ENCODE measurements at regions not wholly inside any gene's neighbourhood (a gene's known extent, or its start where the extent isn't known, plus 50 kb on each side); places are given as distances from the start of the nearest gene placed in this dataset.

DNA sequence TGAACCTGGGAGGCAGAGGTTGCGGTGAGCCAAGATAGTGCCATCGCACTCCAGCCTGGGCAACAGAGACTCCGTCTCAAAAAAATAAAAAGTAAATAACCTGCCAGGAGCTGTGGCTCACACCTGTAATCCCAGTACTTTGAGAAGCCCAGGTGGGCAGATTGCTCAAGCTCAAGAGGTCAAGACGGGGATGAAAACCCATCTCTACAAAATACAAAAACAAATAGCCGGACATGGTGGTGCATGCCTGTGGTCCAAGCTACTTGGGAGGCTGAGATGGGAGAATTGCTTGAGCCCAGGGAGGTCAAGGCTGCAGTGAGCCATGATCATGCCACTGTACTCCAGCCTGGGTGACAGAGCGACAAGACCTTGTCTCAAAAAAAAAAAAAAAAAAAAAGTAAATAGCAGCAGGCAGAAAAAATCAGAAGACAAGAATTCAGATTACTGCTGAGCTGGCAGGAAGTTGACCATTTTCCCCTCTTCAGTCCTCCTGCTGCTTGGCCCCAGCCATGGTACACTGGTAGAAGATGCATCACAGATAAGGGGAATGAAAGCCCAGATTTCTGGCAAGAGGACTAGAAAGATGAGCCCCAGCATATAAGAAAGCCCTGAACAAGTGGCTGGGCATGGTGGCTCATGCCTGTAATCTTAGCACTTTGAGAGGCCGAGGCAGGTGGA, 97.6 kb downstream of the TOMM20 start (continued):
- TF ChIP-seq RAD21 (IDR thresholded peaks at IDR 0.05; ENCODE audit: low read length) (no peak), SIN3A (IDR thresholded peaks at IDR 0.05; ENCODE audit: borderline replicate concordance, low read depth, low read length) (no peak)

GRCh38 chr1:235027862-235028250, 100.8 kb downstream of the TOMM20 start:
- POLR2A ChIA-PET = no interaction called here
- TF ChIP-seq CTCF (IDR thresholded peaks at IDR 0.05) = no peak
- no peak for TF ChIP-seq ELF1 (IDR thresholded peaks at IDR 0.05)
- TF ChIP-seq USF2 (IDR thresholded peaks at IDR 0.05; ENCODE audit: borderline replicate concordance, low read depth, low read length) = no peak
- TF ChIP-seq FOXM1 (IDR thresholded peaks at IDR 0.05; ENCODE audit: low read depth) = no peak
- no peak for TF ChIP-seq NFIC (IDR thresholded peaks at IDR 0.05; ENCODE audit: borderline replicate concordance)
- no peak for TF ChIP-seq USF1 (IDR thresholded peaks at IDR 0.05; ENCODE audit: borderline replicate concordance, low read depth)
- no peak for TF ChIP-seq RCOR1 (IDR thresholded peaks at IDR 0.05; ENCODE audit: low read length)
- no peak for TF ChIP-seq GABPA (IDR thresholded peaks at IDR 0.05; ENCODE audit: low read depth)
- TF ChIP-seq CHD2 (IDR thresholded peaks at IDR 0.05; ENCODE audit: low read length, partially characterized antibody) = no peak
- TF ChIP-seq RAD21 (IDR thresholded peaks at IDR 0.05; ENCODE audit: low read length) = no peak
- TF ChIP-seq EZH2phosphoT487 (IDR thresholded peaks at IDR 0.05; ENCODE audit: borderline replicate concordance, low read depth) = no peak
- no peak for TF ChIP-seq TCF12 (IDR thresholded peaks at IDR 0.05)
- no peak for TF ChIP-seq SIN3A (IDR thresholded peaks at IDR 0.05; ENCODE audit: borderline replicate concordance, low read depth, low read length)
- no peak for TF ChIP-seq TAF1 (IDR thresholded peaks at IDR 0.05; ENCODE audit: borderline replicate concordance, low read depth, low read length)
- Histone ChIP-seq H3F3A (replicated peaks; ENCODE audit: insufficient read depth) (no peaks in the 10 kb centered on the region), H3K27me3 (ENCODE audit: insufficient read depth) (no peaks in the 10 kb centered on the region), H3K79me2 (ENCODE audit: insufficient read depth) (no peaks in the 10 kb centered on the region), H4K20me1 (ENCODE audit: insufficient read depth) (no peaks in the 10 kb centered on the region), H3K9me2 (no peaks in the 10 kb centered on the region), H3K4me2 (no peak overlapping the region), H3K36me3 (replicated peaks in 1 of 2; ENCODE audit: control insufficient read depth in 1 of 2, insufficient read depth in 2 of 2, low read length in 1 of 2) (no peaks in the 10 kb centered on the region), H3K4me3 (ENCODE audit: low read depth in 2 of 2, low read length in 1 of 2) (no peak overlapping the region), H3K9ac (no peak overlapping the region), H3K4me1 (ENCODE audit: control insufficient read depth in 1 of 2, insufficient read depth in 2 of 2, low read depth in 1 of 2, low read length in 1 of 2) (no peaks in the 10 kb centered on the region; a peak in 1 of 4 replicates), H3K27ac (ENCODE audit: low read depth in 2 of 2, low read length in 1 of 2) (no peak overlapping the region), H3K9me3 (no peaks in the 10 kb centered on the region), H2AFZ (ENCODE audit: low read depth) (no peak overlapping the region)
- CTCF ChIA-PET = no interaction called here
- 86% methylated on average over 9 of the region's 9 CpGs for WGBS (ENCODE audit: low lambda C conversion rate)
- DNase-seq = no peak

Data from SK-N-SH (cell line).